SIG-M5 treated with dmso at 0.1 percent for 504 hours (cell line): ENCODE measurements at regions not wholly inside any gene's neighbourhood (a gene's known extent, or its start where the extent isn't known, plus 50 kb on each side); places are given as distances from the start of the nearest gene placed in this dataset.

Source experiments
- DNase-seq: peaks from one replicate; lab custom pipeline; 2025; ENCODE audit not compliant: unreplicated experiment; lab: John Stamatoyannopoulos, UW

DNA sequence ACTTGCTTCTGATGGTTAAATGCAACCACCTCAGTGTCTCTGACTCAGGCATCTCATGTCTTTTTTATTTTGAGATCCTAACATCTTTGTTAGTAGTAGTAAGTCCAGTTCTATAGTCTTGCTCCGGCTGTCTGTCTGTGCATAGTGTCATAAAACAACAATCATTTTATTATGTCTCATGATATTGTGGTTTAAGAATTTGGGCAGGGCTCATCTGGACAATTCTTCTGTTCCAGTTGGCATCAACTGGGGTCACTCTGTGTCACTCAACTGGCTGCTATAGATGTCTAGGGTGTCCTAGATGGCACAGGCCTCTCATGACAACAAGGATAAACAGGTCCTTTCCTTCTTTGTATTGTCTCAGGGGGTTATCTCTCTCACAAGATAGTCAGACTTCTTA, 299.6 kb upstream of the ZNF521 start:
- no peak for DNase-seq

DNA sequence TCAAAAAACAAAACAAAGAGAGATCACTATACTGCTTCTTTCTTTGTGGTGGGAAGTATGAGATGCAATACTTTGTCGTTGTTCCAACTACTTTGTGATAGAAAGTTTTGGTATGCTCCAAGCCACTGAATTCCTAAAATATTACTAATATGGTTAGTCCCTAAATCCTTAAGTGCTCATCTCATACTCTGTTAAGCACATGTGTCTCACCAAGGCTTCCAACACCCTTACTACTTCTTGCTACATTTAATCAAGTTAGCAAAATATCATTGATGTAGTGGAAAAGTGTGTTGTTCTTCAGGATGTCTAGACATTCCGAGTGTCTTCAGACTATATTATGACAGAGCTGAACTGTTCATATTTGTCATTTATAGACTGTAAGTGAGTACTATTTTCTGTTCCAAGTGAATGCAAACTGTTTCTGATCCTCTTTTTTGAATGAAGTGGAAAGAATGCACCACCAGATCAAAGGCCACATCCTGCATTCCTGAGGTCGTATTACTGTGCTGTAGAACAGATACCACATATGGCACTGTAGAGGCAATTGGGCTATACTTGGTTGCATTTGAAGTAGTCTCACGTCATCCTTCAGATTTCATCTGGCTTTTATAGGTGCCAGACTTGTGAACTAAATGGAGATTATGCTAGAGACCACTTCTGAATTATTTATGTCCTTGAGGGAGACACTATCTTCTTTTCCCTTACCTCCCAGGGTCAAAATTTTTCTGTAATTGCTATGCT, 298.4 kb upstream of the ZNF521 start:
- no peak for DNase-seq

DNA sequence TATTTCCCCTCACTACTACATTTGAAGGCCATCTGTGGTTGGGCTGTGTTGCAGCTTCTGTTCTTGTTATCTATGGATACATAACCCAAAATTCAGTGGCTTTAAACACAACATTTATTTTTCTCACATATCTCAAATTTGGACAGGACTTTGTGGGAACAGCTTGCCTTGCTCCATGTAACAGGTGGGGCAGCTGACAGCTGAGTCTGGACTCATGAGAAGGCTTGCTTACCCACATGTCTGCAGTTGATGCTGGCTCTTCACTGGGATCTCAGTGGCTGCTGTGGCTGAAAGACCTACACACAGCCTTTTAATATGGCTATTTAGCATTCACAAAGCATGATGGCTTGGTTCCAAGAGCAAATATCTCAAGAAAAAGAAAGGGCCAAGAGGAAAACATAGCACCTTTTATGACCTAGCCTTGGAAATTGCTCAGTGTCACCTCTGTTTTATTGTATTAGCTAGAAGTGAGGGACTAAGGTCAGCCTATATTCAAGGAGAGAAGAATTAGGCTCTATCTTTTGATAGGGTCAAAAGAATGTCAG, 296.8 kb upstream of the ZNF521 start:
- no peak for DNase-seq

- no peak for DNase-seq
Measured at GRCh38 chr18:25647404-25647803, 295.4 kb upstream of the ZNF521 start.

GRCh38 chr18:25646971-25647370, 295.0 kb upstream of the ZNF521 start:
- no peak for DNase-seq

- no peak for DNase-seq
Measured at GRCh38 chr18:25639596-25639995, 287.6 kb upstream of the ZNF521 start.

- DNase-seq, result no peak
Measured at GRCh38 chr18:25633563-25633962, 281.6 kb upstream of the ZNF521 start.

GRCh38 chr18:25630682-25631081, 278.7 kb upstream of the ZNF521 start:
- DNase-seq, result no peak

GRCh38 chr18:25621682-25622081, 269.7 kb upstream of the ZNF521 start:
- no peak for DNase-seq

- DNase-seq, result no peak
Measured at GRCh38 chr18:25621144-25621543, 269.2 kb upstream of the ZNF521 start.

DNA sequence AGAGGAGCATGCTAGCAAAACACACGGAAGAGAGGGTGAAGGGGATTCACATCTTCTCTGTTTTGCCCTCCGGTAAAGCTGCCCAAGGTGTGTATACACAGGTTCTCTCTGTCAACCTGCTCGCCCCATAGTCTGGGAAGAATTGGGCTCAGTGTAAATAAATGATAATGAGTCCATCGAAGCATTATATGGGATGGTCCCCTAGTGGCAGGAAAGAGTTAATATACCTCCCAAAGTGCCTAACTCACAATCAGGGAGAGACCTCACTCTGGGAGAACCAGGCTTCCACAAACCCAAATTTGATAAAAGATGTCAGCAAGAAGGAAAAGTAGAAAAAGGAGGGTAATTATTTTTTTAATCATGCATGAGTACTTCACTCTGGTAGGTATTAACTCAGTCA, 262.2 kb upstream of the ZNF521 start:
- DNase-seq, result no peak

DNA sequence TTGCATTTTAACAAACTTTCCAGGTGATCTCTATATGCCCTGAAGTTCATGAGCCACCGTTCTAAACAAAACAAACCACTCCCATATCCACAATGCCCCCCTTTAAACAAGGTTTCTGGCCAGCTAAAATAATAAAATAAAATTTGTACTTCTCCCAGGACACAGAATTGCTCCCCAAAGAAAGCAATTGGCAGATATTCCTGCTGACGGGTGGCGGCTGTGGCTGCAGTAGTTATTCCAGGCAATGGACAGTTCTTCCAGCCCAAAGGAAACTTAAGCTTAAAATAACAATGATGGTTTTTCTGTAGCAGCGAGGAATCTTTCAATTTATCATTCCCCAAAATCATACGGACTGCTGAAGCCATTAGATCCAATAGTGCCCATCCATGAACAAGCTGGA, 260.5 kb upstream of the ZNF521 start:
- DNase-seq, result no peak

DNA sequence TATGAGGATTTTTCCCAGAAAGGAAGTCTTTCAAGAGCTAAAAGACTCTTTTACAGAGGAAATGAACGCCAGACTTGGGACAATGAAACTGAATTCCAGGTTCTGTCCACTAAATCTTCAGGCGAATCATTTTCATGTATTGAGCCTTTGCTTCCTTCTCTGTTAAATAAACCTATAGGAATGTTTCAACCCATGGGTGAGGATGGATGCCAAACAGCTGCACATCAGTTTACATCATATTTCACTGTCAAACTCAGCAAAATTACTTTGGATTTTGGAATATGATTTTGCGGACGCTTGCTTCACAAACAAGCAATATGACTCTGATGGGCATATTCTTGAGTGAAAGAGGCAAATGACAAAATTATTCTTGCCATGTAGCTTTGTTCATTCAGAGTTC, 256.1 kb upstream of the ZNF521 start:
- no peak for DNase-seq

- DNase-seq, result no peak
Measured at GRCh38 chr18:25604894-25605597, 253.1 kb upstream of the ZNF521 start.

DNA sequence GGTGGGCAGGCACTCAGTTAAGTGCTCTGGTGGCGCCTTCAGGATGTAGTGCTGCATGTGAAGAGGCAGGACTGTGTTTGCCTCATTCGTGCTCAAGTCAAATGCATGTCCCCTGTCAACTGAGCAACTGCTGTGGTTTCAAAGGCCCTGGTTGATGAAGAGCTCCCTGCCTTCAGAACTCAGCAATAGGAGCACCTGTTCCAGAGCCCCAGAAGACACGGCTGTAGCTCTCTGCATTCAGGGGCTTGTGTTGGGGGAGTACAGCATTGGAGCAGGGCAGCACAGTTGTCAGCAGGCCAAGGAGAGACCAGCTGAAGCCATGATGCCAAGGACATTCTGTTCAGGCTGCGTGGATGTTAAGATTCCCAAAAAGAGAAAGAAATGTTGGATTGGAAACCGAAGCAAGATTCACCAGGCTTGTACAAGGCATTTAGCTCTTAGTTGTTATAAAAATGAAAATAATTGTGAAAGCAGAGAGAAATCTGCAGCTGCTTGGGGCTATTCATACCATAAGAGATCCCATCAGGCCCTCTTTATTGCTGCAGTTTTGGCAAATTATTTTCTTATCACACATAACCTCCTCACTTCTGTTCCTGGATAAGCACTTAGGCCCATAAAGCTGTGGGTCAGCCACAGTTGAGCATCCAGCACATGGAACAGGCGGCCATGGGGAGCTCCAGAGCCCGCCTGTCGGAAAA, 252.4 kb upstream of the ZNF521 start:
- DNase-seq, result no peak

DNA sequence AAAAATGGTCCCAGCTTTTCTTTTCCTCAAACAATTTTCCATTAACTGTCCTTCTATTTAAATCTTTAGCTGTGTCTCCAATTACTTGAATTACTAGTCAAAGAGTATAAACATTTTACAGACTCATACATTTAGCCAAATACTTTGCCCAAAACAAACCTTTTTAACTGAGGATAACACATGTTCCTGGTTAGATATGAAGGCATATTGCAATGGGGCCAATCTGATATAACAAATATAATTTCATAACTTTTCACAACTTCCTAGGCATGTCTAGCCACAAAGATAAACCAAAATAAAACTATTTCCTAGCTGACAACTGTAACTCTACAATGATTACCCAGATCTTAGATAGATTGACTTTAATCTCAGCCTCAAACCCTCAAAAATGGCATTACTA, 247.5 kb upstream of the ZNF521 start:
- DNase-seq, result no peak

GRCh38 chr18:25597476-25597875, 245.5 kb upstream of the ZNF521 start:
- DNase-seq, result no peak

DNA sequence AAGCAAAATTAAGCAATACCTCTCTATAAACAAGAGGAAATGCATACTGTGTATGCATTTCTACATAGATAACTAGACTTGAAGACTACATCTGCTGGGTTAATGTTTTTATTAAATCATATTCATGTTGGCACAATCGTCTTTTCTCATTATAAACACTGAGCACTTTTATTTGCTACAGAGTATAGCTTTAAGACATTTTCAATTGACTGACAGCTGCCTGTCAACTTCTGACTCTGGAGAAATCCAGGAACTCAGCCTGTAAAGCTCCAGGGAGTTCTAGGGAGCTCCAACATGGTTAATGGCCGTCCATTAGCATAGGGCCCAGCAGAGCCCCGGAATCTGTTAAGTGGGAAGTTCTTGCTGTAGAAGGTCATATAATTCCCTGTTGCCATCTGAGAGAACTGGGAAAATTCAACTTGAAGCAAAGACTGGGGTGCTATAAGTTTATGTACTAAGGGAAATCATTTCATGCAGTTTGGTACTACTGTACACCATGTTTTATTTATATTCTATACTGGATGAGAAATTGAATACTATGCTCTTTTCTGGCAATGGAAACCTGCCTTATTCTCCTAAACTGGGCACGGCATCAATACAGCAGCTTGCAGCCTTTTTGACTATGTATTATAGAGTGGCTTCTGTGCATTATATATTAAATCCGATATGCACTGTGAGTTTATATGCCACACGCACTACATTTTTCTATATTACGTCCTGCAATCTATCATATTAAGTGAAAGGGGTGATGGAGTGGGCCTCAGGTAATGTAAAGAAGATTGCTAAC, 243.5 kb upstream of the ZNF521 start:
- no peak for DNase-seq

- DNase-seq, result no peak
Measured at GRCh38 chr18:25594351-25594750, 242.4 kb upstream of the ZNF521 start.

GRCh38 chr18:25592804-25593360, 240.9 kb upstream of the ZNF521 start:
- DNase-seq, result no peak

GRCh38 chr18:25590456-25590855, 238.5 kb upstream of the ZNF521 start:
- DNase-seq, result no peak
